PFSK-1 (cell line): ENCODE measurements at regions not wholly inside any gene's neighbourhood (a gene's known extent, or its start where the extent isn't known, plus 50 kb on each side); places are given as distances from the start of the nearest gene placed in this dataset.

Experiments used
- FOXP2 ChIP-seq: optimal IDR thresholded peaks from 2 replicates; pipeline ENCODE3; 2011; ENCODE audit warnings: borderline replicate concordance, control low read depth, inconsistent platforms; ENCODE audit not compliant: insufficient read depth; ENCODE audit errors: extremely low read length, extremely low read depth
- POLR2AphosphoS5 ChIP-seq: IDR thresholded peaks from 2 replicates; pipeline ENCODE4 v1.6.1; 2012; ENCODE audit warnings: low read depth, mild to moderate bottlenecking, control low read depth, low read length, moderate library complexity
- SIN3A ChIP-seq: IDR thresholded peaks from 2 replicates; pipeline ENCODE4 v1.6.1; 2012; ENCODE audit warnings: mild to moderate bottlenecking, low read length, moderate library complexity, borderline replicate concordance; ENCODE audit not compliant: insufficient read depth
- TAF1 ChIP-seq: IDR thresholded peaks from 2 replicates; pipeline ENCODE4 v1.6.1; 2012; ENCODE audit warnings: low read length, control low read depth, borderline replicate concordance; ENCODE audit not compliant: insufficient read depth
- TF ChIP-seq, protein P1 (sequence below), 2 experiments: IDR thresholded peaks; 2 replicates each; pipeline versions ENCODE4 v1.6.1 to v1.8.0; 2011 to 2012; ENCODE audit warnings: low read depth in 2 of 2, low read length in 2 of 2, control low read depth in 1 of 2, inconsistent platforms in 1 of 2, mild to moderate bottlenecking in 1 of 2, moderate library complexity in 1 of 2; ENCODE audit not compliant: insufficient read depth in 1 of 2

- TF ChIP-seq TAF1 (no peak), POLR2AphosphoS5 (no peak), SIN3A (no peak), FOXP2 (no peak)
- TF ChIP-seq, protein P1, sequence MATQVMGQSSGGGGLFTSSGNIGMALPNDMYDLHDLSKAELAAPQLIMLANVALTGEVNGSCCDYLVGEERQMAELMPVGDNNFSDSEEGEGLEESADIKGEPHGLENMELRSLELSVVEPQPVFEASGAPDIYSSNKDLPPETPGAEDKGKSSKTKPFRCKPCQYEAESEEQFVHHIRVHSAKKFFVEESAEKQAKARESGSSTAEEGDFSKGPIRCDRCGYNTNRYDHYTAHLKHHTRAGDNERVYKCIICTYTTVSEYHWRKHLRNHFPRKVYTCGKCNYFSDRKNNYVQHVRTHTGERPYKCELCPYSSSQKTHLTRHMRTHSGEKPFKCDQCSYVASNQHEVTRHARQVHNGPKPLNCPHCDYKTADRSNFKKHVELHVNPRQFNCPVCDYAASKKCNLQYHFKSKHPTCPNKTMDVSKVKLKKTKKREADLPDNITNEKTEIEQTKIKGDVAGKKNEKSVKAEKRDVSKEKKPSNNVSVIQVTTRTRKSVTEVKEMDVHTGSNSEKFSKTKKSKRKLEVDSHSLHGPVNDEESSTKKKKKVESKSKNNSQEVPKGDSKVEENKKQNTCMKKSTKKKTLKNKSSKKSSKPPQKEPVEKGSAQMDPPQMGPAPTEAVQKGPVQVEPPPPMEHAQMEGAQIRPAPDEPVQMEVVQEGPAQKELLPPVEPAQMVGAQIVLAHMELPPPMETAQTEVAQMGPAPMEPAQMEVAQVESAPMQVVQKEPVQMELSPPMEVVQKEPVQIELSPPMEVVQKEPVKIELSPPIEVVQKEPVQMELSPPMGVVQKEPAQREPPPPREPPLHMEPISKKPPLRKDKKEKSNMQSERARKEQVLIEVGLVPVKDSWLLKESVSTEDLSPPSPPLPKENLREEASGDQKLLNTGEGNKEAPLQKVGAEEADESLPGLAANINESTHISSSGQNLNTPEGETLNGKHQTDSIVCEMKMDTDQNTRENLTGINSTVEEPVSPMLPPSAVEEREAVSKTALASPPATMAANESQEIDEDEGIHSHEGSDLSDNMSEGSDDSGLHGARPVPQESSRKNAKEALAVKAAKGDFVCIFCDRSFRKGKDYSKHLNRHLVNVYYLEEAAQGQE (IDR thresholded peaks at IDR 0.05; ENCODE audit: insufficient read depth in 1 of 2, low read depth in 2 of 2, low read length in 2 of 2), result no peak
Measured at GRCh38 chr4:72864898-72865297, 204.6 kb downstream of the COX18 start.
